ENCODE measurements at regions not wholly inside any gene's neighbourhood (a gene's known extent, or its start where the extent isn't known, plus 50 kb on each side); places are given as distances from the start of the nearest gene placed in this dataset.

GRCh38 chr16:66242672-66243071 is 123.8 kb upstream of the CDH5 start:
- TF ChIP-seq ZBTB7A (IDR thresholded peaks at IDR 0.05; ENCODE audit: low read depth) = no peak
- no peak for TF ChIP-seq RAD21 (IDR thresholded peaks at IDR 0.05; ENCODE audit: low read depth)
- no peak for TF ChIP-seq TEAD4 (IDR thresholded peaks at IDR 0.05)
- no peak for TF ChIP-seq CEBPB (IDR thresholded peaks at IDR 0.05)
- no peak for TF ChIP-seq TCF12 (IDR thresholded peaks at IDR 0.05; ENCODE audit: low read depth)
- TF ChIP-seq YY1 (IDR thresholded peaks at IDR 0.05; ENCODE audit: low read depth) = no peak
- no peak for TF ChIP-seq MAX (IDR thresholded peaks at IDR 0.05)
- no peak for TF ChIP-seq REST (IDR thresholded peaks at IDR 0.05; ENCODE audit: low read depth)
- no peak for TF ChIP-seq USF1 (IDR thresholded peaks at IDR 0.05)

GRCh38 chr16:66240631-66241395 is 125.7 kb upstream of the CDH5 start:
- TF ChIP-seq EP300 (IDR thresholded peaks at IDR 0.05; ENCODE audit: borderline replicate concordance) (no peak), MAX (IDR thresholded peaks at IDR 0.05) (no peak), NFIC (IDR thresholded peaks at IDR 0.05) (no peak), FOXM1 (IDR thresholded peaks at IDR 0.05; ENCODE audit: borderline replicate concordance, low read depth) (no peak), TCF12 (IDR thresholded peaks at IDR 0.05; ENCODE audit: low read depth) (no peak), CEBPB (IDR thresholded peaks at IDR 0.05) (no peak), RAD21 (IDR thresholded peaks at IDR 0.05; ENCODE audit: low read depth) (no peak), CREB1 (IDR thresholded peaks at IDR 0.05; ENCODE audit: low read depth) (no peak)

GRCh38 chr16:66240088-66240487 is 126.4 kb upstream of the CDH5 start:
- TF ChIP-seq EP300 (IDR thresholded peaks at IDR 0.05; ENCODE audit: borderline replicate concordance) (no peak), TEAD4 (IDR thresholded peaks at IDR 0.05) (no peak), YY1 (IDR thresholded peaks at IDR 0.05; ENCODE audit: low read depth) (no peak), FOXM1 (IDR thresholded peaks at IDR 0.05; ENCODE audit: borderline replicate concordance, low read depth) (no peak), RAD21 (IDR thresholded peaks at IDR 0.05; ENCODE audit: low read depth) (no peak), NFIC (IDR thresholded peaks at IDR 0.05) (no peak), EGR1 (IDR thresholded peaks at IDR 0.05) (no peak), ZBTB7A (IDR thresholded peaks at IDR 0.05; ENCODE audit: low read depth) (no peak), TAF1 (IDR thresholded peaks at IDR 0.05; ENCODE audit: low read depth) (no peak), USF1 (IDR thresholded peaks at IDR 0.05) (no peak), MAX (IDR thresholded peaks at IDR 0.05) (no peak), TCF12 (IDR thresholded peaks at IDR 0.05; ENCODE audit: low read depth) (no peak), CEBPB (IDR thresholded peaks at IDR 0.05) (no peak)

- TF ChIP-seq FOXM1 (IDR thresholded peaks at IDR 0.05; ENCODE audit: borderline replicate concordance, low read depth) = no peak
- no peak for TF ChIP-seq CEBPB (IDR thresholded peaks at IDR 0.05)
These were observed 127.8 kb upstream of the CDH5 start for GRCh38 chr16:66238696-66239095.

GRCh38 chr16:66236301-66236700 is 130.2 kb upstream of the CDH5 start:
- TF ChIP-seq NFIC (IDR thresholded peaks at IDR 0.05) = no peak
- TF ChIP-seq USF1 (IDR thresholded peaks at IDR 0.05) = no peak
- TF ChIP-seq RAD21 (IDR thresholded peaks at IDR 0.05; ENCODE audit: low read depth) = no peak

GRCh38 chr16:66231452-66232160 is 134.9 kb upstream of the CDH5 start:
- TF ChIP-seq EP300 (IDR thresholded peaks at IDR 0.05; ENCODE audit: borderline replicate concordance) (no peak), MAX (IDR thresholded peaks at IDR 0.05) (no peak), ZBTB7A (IDR thresholded peaks at IDR 0.05; ENCODE audit: low read depth) (no peak), USF1 (IDR thresholded peaks at IDR 0.05) (no peak), TAF1 (IDR thresholded peaks at IDR 0.05; ENCODE audit: low read depth) (no peak)

Data from Ishikawa (cell line).